HS-5 (cell line): ENCODE measurements at regions not wholly inside any gene's neighbourhood (a gene's known extent, or its start where the extent isn't known, plus 50 kb on each side); places are given as distances from the start of the nearest gene placed in this dataset.
"Not testable (repeated sequence)": the region's sequence is repeated elsewhere in the genome, so short reads cannot be mapped to it uniquely, and the experiment has no call there.

Experiments used
- DNase-seq: peaks from one replicate; pipeline ENCODE4 v3.0.0-alpha.2; 2012; ENCODE audit warnings: low read depth

- DNase-seq, result no peak
These were observed 409.6 kb upstream of the MAF start for GRCh38 chr16:80009971-80010659.

GRCh38 chr16:80008857-80009256 lies 408.3 kb upstream of the MAF start:
- DNase-seq, result no peak

- DNase-seq, result no peak
These were observed 406.7 kb upstream of the MAF start for GRCh38 chr16:80007231-80007630.

- DNase-seq, result no peak
These were observed 406.0 kb upstream of the MAF start for GRCh38 chr16:80006241-80007215.

DNA sequence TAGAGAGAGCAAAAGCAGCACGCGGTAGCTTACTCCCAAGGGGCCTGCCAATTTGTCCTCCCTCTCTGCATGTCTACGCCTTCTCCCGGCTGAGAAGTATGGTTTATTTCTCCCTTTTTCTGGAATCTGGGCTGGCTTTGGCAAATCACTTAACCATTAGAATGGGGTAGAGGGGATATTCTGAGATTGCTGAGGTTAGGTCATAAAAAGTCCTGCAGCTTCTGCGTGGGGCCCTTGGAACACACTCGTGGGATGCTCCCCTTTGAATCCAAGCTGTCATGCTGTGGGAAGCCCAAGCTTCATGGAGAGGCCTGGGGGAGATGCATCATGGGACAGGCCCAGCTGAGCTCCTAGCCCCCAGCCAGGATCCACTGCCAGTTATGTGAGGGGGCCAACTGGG lies 403.6 kb upstream of the MAF start:
- no peak for DNase-seq

DNA sequence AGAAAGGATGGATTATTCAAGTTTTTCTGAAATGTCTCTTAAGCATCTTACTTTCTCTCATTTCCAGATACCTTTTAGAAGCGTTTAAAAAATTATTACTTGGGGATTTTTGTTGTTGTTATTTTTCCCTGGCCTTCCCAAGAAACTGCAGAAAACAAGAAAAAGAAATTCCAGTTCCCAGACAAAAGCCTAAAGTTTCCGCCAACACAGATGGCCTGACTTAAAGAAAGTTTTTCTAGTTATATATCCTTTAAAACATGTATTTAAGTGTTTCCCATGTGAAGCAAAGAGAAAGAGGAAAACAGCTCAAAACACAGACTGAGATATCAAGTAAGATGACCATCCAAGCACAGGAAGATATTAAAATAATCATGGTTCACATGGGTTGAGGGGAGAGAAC lies 401.7 kb upstream of the MAF start:
- no peak for DNase-seq

- no peak for DNase-seq
These were observed 397.6 kb upstream of the MAF start for GRCh38 chr16:79998143-79998542.

- no peak for DNase-seq
These were observed 396.7 kb upstream of the MAF start for GRCh38 chr16:79997257-79997656.

GRCh38 chr16:79996321-79996720 lies 395.8 kb upstream of the MAF start:
- DNase-seq, result no peak

GRCh38 chr16:79995315-79995714 lies 394.8 kb upstream of the MAF start:
- DNase-seq, result no peak

DNA sequence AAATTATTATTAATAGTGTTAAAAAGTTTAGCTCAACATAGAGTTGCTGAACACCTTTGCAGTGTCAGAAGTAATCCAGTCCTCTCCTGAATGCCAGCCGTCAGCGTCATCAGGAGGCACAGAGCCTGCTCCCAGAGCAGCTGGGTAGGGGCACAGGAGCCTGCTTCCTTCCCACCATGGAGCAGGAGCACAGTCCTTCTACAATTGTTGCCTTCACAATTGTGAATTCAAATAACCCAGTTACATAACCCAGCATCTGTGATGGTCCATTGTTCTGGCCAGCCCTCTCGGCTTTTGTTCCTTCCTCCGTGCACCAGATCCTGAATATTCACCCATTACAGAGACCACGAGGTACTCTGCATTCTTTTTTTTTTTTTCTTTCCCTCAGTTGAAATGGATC lies 393.9 kb upstream of the MAF start:
- no peak for DNase-seq

DNA sequence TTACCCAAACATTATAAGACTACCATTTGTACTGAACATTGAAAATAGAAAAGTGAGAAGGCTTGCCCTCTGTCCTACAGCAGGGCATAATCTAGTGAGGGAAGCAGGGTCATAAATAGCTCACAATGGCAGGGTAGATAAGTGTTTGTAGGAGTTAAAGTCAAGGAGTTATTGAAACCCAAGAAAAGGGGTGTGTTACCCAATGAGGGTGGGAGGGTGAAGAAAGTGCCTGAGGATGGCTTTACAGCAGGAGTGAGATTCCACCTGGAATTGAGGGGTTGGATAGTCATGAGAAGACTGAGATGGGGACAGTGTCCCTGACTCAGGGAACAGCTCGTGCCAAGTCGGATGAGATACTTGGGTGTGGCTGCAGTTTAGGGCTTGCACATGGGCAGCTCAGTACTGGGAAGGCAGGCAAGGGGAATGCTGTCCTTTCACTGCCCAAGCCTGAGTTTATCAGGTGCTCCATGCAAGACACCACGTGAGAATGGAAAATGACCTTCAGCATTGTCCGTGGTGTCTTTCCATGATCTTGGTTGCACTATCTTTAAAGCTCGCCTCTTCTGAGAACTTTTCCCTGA lies 393.2 kb upstream of the MAF start:
- no peak for DNase-seq

DNA sequence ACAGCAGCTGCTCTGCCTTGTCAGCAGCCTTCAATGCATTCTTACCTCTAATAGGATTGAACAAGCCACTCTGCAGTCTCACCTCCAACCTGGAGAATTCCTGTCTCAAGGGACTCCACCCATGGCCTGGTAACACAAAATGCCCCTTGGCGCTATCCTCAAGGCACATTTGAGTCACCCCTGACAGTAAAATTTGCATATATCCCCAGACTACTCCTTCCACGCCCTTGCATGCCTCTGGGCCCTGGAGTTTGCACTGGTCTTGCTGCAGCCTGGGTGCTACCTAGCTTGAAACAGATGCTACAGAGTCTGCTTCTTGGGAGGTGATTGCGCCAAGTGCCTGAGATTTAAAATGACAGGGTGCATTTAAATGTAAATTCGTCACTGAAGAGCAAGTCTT lies 391.4 kb upstream of the MAF start:
- DNase-seq, result no peak

DNA sequence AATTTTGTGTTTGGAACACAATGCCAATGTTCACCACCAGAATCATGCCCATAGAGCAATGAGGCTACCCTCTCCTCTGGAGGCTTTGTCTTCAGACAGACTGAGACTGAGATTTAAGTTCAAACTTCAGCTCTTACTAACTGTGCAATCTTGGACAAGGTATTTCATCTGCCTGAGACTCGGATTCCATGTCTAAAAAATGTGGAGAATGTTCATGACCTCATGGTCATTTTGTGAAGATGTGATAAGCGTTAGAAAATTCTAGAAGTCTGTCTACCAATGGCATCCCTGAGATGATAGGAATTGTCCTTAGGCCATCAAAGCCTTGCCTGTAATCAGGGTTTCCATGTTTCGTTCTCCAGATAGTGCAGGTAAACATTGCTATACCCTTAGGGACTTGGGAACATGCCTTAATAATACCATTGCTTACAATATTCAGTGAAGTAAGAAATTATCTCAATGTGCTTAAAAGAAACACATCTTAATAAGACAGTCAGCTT lies 388.2 kb upstream of the MAF start:
- DNase-seq, result no peak

- DNase-seq, result no peak
These were observed 387.6 kb upstream of the MAF start for GRCh38 chr16:79988089-79988488.

GRCh38 chr16:79986352-79986751 lies 385.8 kb upstream of the MAF start:
- no peak for DNase-seq

DNA sequence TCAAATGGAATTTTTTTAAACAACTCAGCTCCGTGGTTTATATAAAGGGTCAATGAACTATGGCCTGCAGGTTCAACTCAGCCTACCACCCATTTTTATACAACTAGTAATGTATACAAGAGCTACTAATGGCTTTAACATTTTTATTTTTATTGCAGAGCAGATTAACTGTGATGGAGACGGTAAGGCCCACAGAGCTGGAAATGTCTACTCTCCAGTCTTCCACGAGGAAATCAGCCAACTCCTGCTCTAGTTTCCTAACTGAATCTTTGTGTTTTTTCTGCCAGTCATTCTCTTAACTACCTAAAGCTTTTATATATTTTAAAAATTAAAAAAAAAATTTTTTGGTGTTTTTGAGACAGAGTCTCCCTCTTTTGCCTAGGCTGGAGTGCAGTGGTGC lies 385.1 kb upstream of the MAF start:
- no peak for DNase-seq

GRCh38 chr16:79984149-79984548 lies 383.6 kb upstream of the MAF start:
- not testable (repeated sequence) for DNase-seq

GRCh38 chr16:79982862-79983261 lies 382.3 kb upstream of the MAF start:
- DNase-seq, result no peak

GRCh38 chr16:79982361-79982760 lies 381.8 kb upstream of the MAF start:
- DNase-seq, result no peak

DNA sequence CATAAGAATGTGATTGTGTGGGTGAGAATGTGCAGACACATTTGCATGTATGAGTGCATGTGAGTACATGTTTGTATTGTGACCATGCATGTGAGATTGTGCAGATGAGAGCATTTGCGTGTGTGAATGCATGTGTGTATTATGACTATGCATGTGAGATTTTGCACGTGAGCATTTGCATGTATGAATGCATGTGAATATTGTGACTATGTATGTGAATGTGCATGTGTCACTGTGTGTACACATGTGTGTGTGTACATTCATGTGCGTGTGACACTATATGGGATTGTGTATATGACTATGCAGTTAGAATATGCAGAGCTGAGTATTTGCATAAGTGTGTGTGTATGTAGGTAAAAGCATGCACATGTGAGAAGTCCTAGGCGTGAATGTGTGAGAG lies 381.3 kb upstream of the MAF start:
- DNase-seq, result no peak

GRCh38 chr16:79980650-79981521 lies 380.3 kb upstream of the MAF start:
- DNase-seq, result no peak
